Neural progenitor cell (in vitro differentiated cells): ENCODE measurements at regions not wholly inside any gene's neighbourhood (a gene's known extent, or its start where the extent isn't known, plus 50 kb on each side); places are given as distances from the start of the nearest gene placed in this dataset.
A peak's percentile ranks its signal among the peaks of the same experiment; 100 is the strongest.

Source experiments
- DNase-seq: peaks from one replicate; pipeline ENCODE4 v3.0.0-alpha.2; 2016; ENCODE audit warnings: low spot score
- H2AFZ ChIP-seq: fragments of 200-600 bp; sonication (generic); replicated peaks from 2 replicates; pipeline ENCODE4 v1.6.1; 2016; ENCODE audit warnings: antibody characterized with exemption
- H3F3A ChIP-seq: fragments of 200-600 bp; sonication (generic); 2 replicates; pipeline ENCODE4 v1.6.1; 2016; ENCODE audit warnings: antibody characterized with exemption, low read depth
- H3K27ac ChIP-seq: fragments of 200-600 bp; sonication (generic); 2 replicates; pipeline ENCODE4 v1.5.1; 2016; ENCODE audit warnings: mild to moderate bottlenecking
- H3K27me3 ChIP-seq: fragments of 200-600 bp; sonication (generic); 2 replicates; pipeline ENCODE4 v1.6.1; 2016; ENCODE audit warnings: mild to moderate bottlenecking, moderate library complexity
- H3K36me3 ChIP-seq: fragments of 200-600 bp; sonication (generic); 2 replicates; pipeline ENCODE4 v1.5.1; 2016
- H3K4me1 ChIP-seq: fragments of 200-600 bp; sonication (generic); 2 replicates; pipeline ENCODE4 v1.6.1; 2016; ENCODE audit warnings: mixed run types
- H3K4me2 ChIP-seq: fragments of 200-600 bp; sonication (generic); 2 replicates; pipeline ENCODE4 v1.6.1; 2016
- H3K4me3 ChIP-seq: fragments of 200-600 bp; sonication (generic); 2 replicates; pipeline ENCODE4 v1.5.1; 2016
- H3K79me2 ChIP-seq: fragments of 200-600 bp; sonication (generic); 2 replicates; pipeline ENCODE4 v1.6.1; 2016; ENCODE audit warnings: low read depth
- H3K9ac ChIP-seq: fragments of 200-600 bp; sonication (generic); 2 replicates; pipeline ENCODE4 v1.6.1; 2016
- H3K9me3 ChIP-seq: fragments of 200-600 bp; sonication (generic); 2 replicates; pipeline ENCODE4 v1.5.1; 2016; ENCODE audit warnings: low read depth
- H4K20me1 ChIP-seq: fragments of 200-600 bp; sonication (generic); 2 replicates; pipeline ENCODE4 v1.6.1; 2016; ENCODE audit warnings: low read depth
- H3K27ac Mint-ChIP-seq: 3 replicates; pipeline ENCODE4 v1.8.0; 2021; ENCODE audit warnings: mixed read lengths
- H3K27me3 Mint-ChIP-seq: 2 replicates; pipeline ENCODE4 v1.8.0; 2022; ENCODE audit warnings: low read depth, mild to moderate bottlenecking, inconsistent platforms, moderate library complexity, mixed read lengths; ENCODE audit not compliant: insufficient read depth
- H3K36me3 Mint-ChIP-seq: 3 replicates; pipeline ENCODE4 v1.8.0; 2021; ENCODE audit warnings: mixed read lengths
- H3K4me1 Mint-ChIP-seq: 3 replicates; pipeline ENCODE4 v1.8.0; 2021; ENCODE audit warnings: mixed read lengths
- H3K4me3 Mint-ChIP-seq: 3 replicates; pipeline ENCODE4 v1.8.0; 2021; ENCODE audit warnings: mild to moderate bottlenecking, moderate library complexity, mixed read lengths
- H3K9me3 Mint-ChIP-seq: 3 replicates; pipeline ENCODE4 v1.8.0; 2020; ENCODE audit warnings: mixed read lengths
- EZH2 ChIP-seq: fragments of 200-600 bp; sonication (generic); IDR thresholded peaks from 2 replicates; pipeline ENCODE4 v1.6.1; 2017; ENCODE audit warnings: antibody characterized with exemption, mild to moderate bottlenecking, moderate library complexity
- EZH2phosphoT487 ChIP-seq: fragments of 200-600 bp; sonication (generic); IDR thresholded peaks from 2 replicates; pipeline ENCODE4 v1.6.1; 2017; ENCODE audit warnings: antibody characterized with exemption
- TF ChIP-seq, protein P1 (sequence below): fragments of 200-600 bp; sonication (generic); IDR thresholded peaks from 2 replicates; pipeline ENCODE4 v1.5.1; 2017; ENCODE audit warnings: antibody characterized with exemption, mild to moderate bottlenecking

DNA sequence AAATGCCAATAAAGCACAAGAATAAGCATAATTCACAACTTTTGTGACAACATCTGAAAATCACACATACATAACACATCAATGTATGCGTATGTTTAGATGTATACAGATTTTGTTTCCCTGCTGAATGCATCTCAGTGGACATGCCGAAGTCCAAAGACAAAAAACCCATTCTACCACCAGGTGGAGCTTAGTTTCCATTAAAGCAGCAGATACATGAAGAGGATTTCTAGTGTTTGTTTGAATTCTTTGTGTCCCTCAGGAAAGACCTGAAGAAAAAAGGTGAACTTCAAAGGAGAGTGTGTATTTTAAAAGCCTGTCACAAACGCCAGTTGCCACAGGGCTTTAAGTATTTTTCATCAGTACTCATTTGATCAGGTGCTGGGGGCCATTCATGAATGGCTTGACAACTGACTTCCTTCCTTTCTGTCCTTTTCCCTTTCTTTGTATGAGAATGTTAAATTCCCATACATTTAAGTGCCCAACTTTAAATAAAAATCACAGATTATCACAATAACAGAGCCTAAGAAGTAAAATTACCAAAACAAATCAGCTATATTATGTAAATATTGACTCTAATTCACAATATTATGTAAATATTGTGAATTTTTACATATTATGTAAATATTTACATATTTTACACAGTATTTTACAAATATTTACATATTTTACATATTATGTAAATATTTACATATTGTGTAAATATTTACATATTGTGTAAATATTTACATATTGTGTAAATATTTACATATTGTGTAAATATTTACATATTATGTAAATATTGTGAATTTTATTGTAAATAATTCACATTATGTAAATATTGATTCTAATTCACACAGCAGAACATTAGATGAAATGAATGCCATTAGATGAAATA, 343.0 kb downstream of the CRPPA start:
- peak overlapping the region; percentile 85 for H2AFZ ChIP-seq
- no peaks in the 10 kb centered on the region for H4K20me1 ChIP-seq
- H3K4me1 Mint-ChIP-seq, result peaks cover 5% of the 10 kb centered on the region
- H3K27me3 Mint-ChIP-seq, result peaks cover 2% of the 10 kb centered on the region
- peaks cover 7% of the 10 kb centered on the region for H3K9me3 Mint-ChIP-seq
- H3K9ac ChIP-seq, result no peak overlapping the region
- H3F3A ChIP-seq, result no peaks in the 10 kb centered on the region
- no peaks in the 10 kb centered on the region for H3K36me3 Mint-ChIP-seq
- no peak for TF ChIP-seq EZH2phosphoT487
- TF ChIP-seq, protein P1, sequence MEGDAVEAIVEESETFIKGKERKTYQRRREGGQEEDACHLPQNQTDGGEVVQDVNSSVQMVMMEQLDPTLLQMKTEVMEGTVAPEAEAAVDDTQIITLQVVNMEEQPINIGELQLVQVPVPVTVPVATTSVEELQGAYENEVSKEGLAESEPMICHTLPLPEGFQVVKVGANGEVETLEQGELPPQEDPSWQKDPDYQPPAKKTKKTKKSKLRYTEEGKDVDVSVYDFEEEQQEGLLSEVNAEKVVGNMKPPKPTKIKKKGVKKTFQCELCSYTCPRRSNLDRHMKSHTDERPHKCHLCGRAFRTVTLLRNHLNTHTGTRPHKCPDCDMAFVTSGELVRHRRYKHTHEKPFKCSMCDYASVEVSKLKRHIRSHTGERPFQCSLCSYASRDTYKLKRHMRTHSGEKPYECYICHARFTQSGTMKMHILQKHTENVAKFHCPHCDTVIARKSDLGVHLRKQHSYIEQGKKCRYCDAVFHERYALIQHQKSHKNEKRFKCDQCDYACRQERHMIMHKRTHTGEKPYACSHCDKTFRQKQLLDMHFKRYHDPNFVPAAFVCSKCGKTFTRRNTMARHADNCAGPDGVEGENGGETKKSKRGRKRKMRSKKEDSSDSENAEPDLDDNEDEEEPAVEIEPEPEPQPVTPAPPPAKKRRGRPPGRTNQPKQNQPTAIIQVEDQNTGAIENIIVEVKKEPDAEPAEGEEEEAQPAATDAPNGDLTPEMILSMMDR, result peak; percentile 82
- no peaks in the 10 kb centered on the region for H3K36me3 ChIP-seq
- no peak overlapping the region for H3K4me2 ChIP-seq
- no peaks in the 10 kb centered on the region for H3K4me1 ChIP-seq
- no peaks in the 10 kb centered on the region for H3K79me2 ChIP-seq
- H3K27ac ChIP-seq, result no peak overlapping the region
- no peaks in the 10 kb centered on the region for H3K27me3 ChIP-seq
- peak; percentile 64 for DNase-seq
- H3K4me3 Mint-ChIP-seq, result no peak overlapping the region
- H3K9me3 ChIP-seq, result no peaks in the 10 kb centered on the region
- no peak overlapping the region for H3K4me3 ChIP-seq
- H3K27ac Mint-ChIP-seq, result no peak overlapping the region

DNA sequence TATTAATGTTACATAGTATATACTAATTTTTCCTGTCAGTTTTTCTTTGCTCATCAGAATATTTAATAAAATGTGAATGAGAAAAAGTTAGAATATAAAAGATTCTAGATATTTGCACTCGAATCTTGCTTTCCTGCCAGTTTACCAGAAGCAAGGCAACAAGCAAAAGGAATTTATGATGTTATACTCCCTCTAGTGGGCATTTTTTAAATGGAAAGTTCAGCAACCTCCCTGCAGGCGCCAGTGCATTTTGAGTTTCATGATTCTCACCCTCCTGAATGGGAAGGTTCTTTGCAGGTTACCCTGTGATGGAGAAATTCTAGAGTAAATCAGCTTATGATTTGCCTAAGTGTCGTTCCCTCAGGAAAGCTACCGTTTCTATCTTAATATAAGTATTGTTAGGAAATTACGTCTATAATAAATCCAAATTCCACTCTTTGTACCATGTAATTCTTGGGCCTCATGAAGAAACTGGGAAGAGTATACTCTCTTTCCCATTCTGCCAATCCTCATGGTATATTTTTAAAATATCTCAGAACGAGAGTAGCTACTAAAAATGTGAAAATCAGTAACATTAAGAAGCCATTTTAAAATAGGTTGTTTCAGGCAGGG, 350.0 kb downstream of the CRPPA start:
- no peaks in the 10 kb centered on the region for H3K27me3 ChIP-seq
- no peak overlapping the region for H3K4me3 ChIP-seq
- no peak overlapping the region for H3K27ac ChIP-seq
- Mint-ChIP-seq H3K4me3 (no peak overlapping the region), H3K27me3 (no peaks in the 10 kb centered on the region), H3K9me3 (no peaks in the 10 kb centered on the region), H3K27ac (no peak overlapping the region), H3K4me1 (peaks cover 7% of the 10 kb centered on the region), H3K36me3 (no peaks in the 10 kb centered on the region)
- H3K4me2 ChIP-seq, result no peak overlapping the region
- no peaks in the 10 kb centered on the region for H3K79me2 ChIP-seq
- H2AFZ ChIP-seq, result no peak overlapping the region
- DNase-seq, result peak; percentile 72
- peaks cover 8% of the 10 kb centered on the region for H3K4me1 ChIP-seq
- H4K20me1 ChIP-seq, result no peaks in the 10 kb centered on the region
- TF ChIP-seq, protein P1, result peak; percentile 79
- TF ChIP-seq EZH2phosphoT487 (no peak), EZH2 (no peak)
- no peaks in the 10 kb centered on the region for H3F3A ChIP-seq
- no peaks in the 10 kb centered on the region for H3K36me3 ChIP-seq
- no peak overlapping the region for H3K9ac ChIP-seq
- no peaks in the 10 kb centered on the region for H3K9me3 ChIP-seq

DNA sequence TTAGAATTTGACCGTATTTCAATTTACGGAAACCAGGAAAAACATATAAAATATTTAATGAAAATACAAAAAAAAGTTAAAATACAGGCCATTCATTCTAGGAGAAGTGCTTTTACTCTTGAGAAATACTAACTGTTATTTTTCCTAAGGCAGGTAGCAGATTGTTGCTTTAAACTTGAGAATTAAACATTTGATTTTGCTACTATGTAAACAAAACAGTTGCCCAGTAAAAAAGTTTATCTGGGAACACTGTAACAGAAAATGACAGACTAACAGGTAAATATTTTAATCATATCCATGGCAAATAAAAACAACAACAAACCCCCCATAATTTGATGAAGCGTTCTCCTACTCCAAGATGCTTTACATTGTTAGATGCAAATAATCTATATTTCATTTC, 350.5 kb downstream of the CRPPA start:
- no peaks in the 10 kb centered on the region for H3K36me3 ChIP-seq
- no peak overlapping the region for H3K4me3 Mint-ChIP-seq
- no peak for TF ChIP-seq EZH2
- TF ChIP-seq, protein P1, result no peak
- no peak for TF ChIP-seq EZH2phosphoT487
- no peaks in the 10 kb centered on the region for H3K9me3 Mint-ChIP-seq
- H4K20me1 ChIP-seq, result no peaks in the 10 kb centered on the region
- peaks cover 8% of the 10 kb centered on the region for H3K4me1 ChIP-seq
- H3K27ac Mint-ChIP-seq, result no peak overlapping the region
- DNase-seq, result no peak
- H3K4me1 Mint-ChIP-seq, result peaks cover 7% of the 10 kb centered on the region
- H3K27me3 Mint-ChIP-seq, result no peaks in the 10 kb centered on the region
- H3K4me3 ChIP-seq, result no peak overlapping the region
- no peaks in the 10 kb centered on the region for H3K27me3 ChIP-seq
- no peaks in the 10 kb centered on the region for H3K36me3 Mint-ChIP-seq
- no peak overlapping the region for H3K27ac ChIP-seq
- H3K9me3 ChIP-seq, result no peaks in the 10 kb centered on the region
- H3K79me2 ChIP-seq, result no peaks in the 10 kb centered on the region
- no peak overlapping the region for H3K9ac ChIP-seq
- H3F3A ChIP-seq, result no peaks in the 10 kb centered on the region
- H3K4me2 ChIP-seq, result no peak overlapping the region
- H2AFZ ChIP-seq, result no peak overlapping the region
